GM18870 (cell line): ENCODE measurements at regions not wholly inside any gene's neighbourhood (a gene's known extent, or its start where the extent isn't known, plus 50 kb on each side); places are given as distances from the start of the nearest gene placed in this dataset.

ENCODE experiments used
- ATAC-seq: cut with Tn5 transposase; IDR thresholded peaks from one replicate; pipeline ENCODE4 v1.9.1; 2021; ENCODE audit warnings: moderate library complexity; ENCODE audit not compliant: unreplicated experiment

- ATAC-seq: no peak
These were observed 105.3 kb downstream of the AKAIN1 start for GRCh38 chr18:5091741-5092140.

- ATAC-seq: no peak
These were observed 121.8 kb downstream of the AKAIN1 start for GRCh38 chr18:5075297-5075696.

DNA sequence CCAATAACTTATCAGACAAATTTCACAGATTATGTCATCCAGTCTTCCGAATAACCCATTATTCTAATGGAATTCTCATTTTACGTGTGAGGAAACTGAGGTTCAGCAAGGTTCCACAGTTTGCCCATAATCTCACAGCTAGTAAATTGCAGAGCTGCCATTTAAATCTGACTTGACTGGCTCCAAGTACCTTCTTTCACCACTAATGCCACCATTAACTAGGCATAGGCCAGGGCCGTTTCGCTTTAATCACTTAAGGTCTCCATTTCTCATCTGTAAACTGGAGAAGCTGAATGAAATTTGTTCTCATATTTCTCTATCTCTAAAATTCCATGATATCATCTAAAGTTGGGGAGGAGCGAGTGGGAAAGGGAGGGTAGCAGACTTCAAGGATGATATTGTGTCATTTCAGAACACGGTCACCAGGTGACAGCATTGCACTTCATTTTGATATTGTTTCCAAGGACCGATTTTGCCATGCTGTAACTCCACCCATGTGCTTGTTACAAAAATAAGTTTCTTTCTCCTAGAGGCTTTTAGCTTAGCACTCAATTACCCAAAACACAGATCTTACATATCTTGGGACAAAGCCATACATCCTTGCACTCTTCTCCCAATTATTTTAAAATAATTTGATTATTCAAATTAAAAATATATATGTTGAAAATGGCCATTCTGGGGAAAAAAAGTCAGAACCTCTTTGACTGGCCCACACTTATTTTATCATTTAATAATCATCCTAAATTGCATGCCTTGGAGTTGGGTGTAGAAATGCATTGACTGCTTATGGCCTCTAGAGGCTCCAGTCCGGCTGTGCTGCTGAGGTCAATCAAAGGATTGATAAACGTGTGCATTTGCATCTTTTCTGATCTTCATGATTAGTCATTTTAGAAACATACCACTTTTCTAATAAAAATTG is 123.8 kb downstream of the AKAIN1 start:
- peak; percentile 63 for ATAC-seq

- ATAC-seq: no peak
These were observed 128.2 kb downstream of the AKAIN1 start for GRCh38 chr18:5068851-5069250.

- ATAC-seq: no peak
These were observed 130.6 kb downstream of the AKAIN1 start for GRCh38 chr18:5066380-5066977.

GRCh38 chr18:5065615-5066014 is 131.4 kb downstream of the AKAIN1 start:
- ATAC-seq: no peak

GRCh38 chr18:5064841-5065370 is 132.2 kb downstream of the AKAIN1 start:
- no peak for ATAC-seq

DNA sequence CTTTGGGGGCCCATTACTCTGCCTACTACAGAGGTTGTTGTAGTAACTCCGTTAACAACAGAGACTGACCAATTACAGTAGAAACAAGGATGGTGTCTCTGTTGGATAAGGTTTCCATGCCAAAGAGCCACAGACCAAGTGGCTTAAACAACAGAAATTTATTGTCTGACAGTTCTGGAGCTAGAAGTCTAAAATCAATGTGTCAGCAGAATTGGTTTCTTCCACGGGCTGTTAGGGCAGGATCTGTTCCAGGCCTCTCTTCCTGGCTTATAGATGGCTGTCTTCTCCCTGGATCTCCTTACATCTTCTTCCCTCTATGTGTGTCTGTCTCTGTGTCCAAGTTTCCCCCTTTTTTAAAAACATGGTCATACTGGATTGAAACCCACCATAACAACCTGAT is 135.3 kb downstream of the AKAIN1 start:
- no peak for ATAC-seq

DNA sequence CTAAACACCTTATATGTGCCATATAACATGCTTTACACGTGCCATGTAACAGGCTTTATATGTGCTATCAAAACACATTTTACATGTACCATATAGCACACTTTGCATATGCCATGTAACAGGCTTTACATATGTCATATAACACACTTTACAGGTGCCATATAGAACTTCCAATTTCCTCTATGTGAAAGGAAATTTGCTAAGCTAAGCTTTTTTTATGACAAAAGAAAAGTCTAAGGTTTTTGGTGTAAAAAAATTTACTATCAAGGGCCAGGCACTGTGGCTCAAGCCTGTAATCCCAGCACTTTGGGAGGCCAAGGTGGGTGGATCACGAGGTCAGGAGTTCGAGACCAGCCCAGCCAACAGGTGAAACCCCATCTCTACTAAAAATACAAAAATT is 136.5 kb downstream of the AKAIN1 start:
- no peak for ATAC-seq

GRCh38 chr18:5059696-5060032 is 137.4 kb downstream of the AKAIN1 start:
- no peak for ATAC-seq

DNA sequence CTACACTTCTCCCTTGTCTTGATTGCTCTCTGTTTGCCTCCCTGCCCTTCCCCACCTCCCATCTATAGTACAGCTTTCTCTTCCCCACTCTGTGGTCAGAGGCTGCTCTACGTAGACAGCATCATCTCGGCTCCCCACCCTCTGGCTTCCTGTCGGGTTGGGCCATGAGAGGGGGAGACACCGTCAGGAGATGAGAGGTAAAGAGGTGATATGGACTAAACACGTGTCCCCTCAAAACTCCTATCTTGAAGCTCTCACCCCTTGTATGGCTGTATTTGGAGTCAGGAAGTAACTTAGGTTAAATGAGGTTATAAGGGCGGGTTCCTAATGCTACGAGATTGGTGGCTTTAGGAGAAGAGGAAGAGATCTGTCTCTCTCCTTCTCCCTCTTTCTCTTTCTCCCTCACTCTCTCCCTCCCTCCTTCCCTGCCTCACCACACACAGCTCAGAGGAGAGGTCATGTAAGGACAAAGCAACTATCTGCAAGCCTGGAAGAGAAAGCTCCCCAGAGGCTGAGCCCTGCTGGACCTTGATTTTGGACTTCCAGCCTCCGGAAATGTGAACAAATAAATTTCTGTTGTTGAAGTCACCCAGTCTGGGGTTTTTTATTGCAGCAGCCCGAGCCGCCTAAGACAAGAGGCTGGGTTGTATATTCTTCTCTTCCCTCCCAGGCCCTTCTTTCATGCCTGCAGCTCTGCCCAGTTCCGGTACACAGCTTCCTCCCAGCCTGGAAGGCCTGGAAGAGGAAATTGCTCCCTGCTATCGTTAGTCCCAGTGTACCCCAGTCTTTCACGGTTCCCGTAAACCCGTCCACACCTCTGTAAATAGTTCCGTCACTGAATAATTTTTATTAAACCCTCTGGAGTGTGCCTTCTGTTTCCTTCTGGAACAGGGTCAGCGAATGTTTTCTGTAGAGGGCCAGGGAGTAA is 138.0 kb downstream of the AKAIN1 start:
- ATAC-seq: peak; percentile 42

- ATAC-seq: peak; percentile 61
These were observed 139.4 kb downstream of the AKAIN1 start for GRCh38 chr18:5057386-5058348.

DNA sequence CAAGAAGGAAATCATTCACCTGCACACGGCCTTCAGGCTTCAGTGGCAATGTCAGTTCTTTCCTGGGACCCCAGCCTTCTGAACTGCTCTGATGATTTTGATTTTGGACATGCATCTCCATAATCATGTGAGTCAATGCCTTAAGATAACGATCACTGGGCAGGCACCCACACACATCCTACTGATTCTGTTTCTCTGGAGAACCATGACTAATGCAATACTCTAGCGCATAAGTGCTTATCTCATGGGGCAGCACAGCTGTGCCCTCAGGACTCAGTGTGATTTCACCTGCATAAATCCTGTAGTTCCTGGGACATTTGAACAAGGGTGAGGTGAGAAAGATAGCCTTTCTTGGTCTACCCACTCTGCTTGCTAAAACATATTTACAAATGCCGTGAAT is 144.6 kb downstream of the AKAIN1 start:
- no peak for ATAC-seq

DNA sequence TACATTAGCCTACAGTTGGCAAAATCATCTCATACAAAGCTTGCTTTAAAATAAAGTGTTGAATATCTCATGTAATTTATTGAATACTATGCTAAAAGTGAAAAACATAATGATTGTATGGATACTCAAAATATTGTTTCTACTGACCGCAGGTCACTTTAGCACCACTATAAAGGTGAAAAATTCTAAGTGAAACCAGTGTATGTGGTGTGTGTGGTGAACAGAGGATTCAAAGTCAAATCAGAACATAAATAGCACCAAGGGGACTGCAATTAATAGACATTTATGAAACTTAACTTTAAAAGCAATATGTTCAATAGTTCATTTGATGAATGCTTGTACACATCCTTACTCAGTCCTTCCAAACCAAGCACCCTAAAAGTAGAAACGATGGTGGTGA is 145.8 kb downstream of the AKAIN1 start:
- no peak for ATAC-seq

DNA sequence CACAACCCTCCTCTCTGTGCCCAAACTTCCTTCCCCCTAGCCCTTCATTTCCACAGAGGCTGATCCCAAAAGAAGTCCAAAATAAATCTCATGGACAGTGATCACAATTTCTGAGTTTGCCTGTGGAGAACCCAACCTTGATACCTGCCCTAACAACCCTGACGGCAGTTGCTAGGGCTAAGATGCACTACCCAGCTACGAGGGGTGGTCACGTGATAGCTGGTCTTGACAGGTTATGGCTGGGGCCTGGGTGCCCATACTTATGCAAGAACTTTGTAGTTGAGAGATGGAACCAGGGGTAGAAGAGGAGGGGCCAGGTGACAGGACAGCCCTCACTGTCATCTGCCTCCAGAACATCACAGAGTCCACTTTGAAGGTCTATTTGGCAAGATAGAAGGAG is 147.9 kb downstream of the AKAIN1 start:
- no peak for ATAC-seq

- no peak for ATAC-seq
These were observed 156.6 kb downstream of the AKAIN1 start for GRCh38 chr18:5040476-5040875.

DNA sequence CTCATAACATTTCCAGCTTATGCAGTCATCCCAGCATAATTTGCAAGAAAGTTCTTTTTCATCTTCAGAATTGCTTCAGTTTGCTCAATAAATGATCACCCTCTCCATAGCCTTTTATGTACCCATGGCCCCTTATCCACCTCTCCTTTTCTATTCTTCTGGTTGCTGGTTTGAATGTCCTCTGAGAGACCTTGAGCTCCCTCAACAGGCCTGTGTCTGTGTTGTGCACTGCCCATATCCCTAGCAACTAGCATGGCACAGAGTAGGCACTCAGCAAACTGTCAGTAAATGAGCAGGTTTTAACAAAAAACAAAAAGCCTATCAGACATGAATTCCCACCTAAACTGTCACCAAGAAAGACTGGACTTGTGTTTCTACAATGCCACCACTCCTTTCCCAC is 160.5 kb downstream of the AKAIN1 start:
- ATAC-seq: no peak

DNA sequence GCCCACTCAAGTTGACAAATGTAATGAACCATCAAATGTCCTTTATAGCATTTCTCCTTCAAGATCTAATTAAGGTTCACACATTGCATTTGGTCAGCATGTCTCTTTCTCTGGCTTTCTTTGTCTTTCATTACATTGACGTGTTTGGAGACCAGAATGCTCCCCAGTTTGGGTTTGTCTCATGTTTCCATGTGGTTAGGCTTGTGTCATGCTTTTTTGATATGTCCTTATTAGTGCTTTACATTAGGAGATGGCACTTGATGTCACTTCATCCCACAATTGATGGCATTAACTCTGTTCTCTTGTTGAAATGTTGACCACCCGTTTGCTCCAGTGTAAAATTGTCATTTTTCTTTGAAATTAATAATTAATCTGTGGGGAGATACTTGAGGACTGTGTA is 165.8 kb downstream of the AKAIN1 start:
- no peak for ATAC-seq

DNA sequence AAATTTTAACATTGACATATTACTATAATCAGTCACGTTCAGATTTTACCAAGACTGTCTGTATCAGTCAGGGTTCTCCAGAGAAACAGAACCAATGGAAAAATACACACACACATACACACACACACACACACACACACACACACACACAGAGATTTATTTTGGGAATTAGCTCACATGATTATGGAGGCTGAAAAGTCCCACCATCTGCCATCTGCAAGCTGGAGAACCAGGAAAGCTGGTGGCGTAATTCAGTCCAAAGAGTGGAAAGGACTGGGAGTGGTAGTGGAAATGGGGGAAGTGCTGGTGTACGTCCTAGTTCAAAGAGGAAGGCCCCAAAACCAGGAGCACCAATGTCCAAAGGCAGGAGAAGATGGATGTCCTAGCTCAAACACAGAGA is 166.4 kb downstream of the AKAIN1 start:
- ATAC-seq: no peak

- ATAC-seq: no peak
These were observed 167.5 kb downstream of the AKAIN1 start for GRCh38 chr18:5029592-5029991.
